Stromal cell of bone marrow (primary cell): ENCODE measurements at regions not wholly inside any gene's neighbourhood (a gene's known extent, or its start where the extent isn't known, plus 50 kb on each side); places are given as distances from the start of the nearest gene placed in this dataset.
"Not testable (repeated sequence)": the region's sequence is repeated elsewhere in the genome, so short reads cannot be mapped to it uniquely, and the experiment has no call there.

Source experiments
- DNase-seq: peaks from one replicate; pipeline ENCODE4 v3.0.0-alpha.2; 2012; ENCODE audit warnings: low read depth

DNA sequence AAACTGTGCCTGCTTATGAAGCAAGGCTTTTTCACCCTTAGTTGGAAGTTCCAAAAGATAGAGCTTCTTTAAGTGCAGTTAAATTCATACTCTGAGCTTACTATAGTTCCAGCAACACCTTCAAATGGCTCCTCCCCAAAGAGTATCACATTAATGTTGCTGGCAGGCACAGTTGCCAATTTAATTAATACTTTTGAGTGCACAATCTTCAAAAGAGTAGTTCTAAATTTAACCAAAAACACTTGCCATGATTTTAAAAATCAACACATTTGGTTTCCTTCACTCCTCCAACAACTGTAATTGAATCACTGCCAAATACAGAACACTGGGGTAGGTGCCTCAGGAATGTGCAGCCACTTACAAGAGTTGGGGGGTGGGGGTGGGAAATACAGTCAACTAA is 150.6 kb upstream of the UBE2E3 start:
- no peak for DNase-seq

DNA sequence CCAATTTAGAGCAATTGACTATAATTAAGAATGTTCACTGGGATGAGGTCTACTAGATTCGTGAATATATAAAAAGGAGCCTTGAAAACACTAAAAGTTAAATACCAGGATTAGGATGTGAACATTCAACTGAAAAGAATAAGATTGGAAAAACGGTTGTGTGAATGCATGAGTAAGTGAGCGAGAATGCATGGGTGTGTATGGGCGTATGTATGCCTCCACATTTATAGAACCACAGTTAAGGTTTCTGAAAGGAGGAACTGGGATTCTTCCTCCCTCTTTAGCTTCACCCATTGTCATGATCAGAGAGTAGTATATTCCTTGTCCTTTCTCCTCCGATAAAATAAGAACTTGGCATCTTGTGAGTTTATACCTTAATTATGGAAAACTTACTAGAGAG is 151.1 kb upstream of the UBE2E3 start:
- no peak for DNase-seq

DNA sequence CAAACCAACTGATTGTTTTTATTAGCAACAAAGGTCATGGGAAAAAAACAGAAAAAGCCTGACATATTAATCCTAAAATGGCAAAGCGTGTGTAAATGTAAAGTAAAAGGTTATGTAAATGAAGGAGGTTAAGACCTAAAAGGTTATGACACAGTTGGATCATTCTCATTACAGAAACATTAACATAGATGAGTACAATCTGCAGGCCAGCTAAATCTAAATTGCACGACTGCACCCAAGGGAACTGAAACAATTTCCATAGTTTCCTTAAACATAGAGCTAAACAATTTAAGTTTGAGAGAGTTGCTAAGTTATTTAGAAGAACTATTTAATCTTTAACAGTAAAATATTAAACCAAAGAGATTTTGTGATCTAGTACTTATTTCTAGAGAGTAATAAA is 151.6 kb upstream of the UBE2E3 start:
- no peak for DNase-seq

DNA sequence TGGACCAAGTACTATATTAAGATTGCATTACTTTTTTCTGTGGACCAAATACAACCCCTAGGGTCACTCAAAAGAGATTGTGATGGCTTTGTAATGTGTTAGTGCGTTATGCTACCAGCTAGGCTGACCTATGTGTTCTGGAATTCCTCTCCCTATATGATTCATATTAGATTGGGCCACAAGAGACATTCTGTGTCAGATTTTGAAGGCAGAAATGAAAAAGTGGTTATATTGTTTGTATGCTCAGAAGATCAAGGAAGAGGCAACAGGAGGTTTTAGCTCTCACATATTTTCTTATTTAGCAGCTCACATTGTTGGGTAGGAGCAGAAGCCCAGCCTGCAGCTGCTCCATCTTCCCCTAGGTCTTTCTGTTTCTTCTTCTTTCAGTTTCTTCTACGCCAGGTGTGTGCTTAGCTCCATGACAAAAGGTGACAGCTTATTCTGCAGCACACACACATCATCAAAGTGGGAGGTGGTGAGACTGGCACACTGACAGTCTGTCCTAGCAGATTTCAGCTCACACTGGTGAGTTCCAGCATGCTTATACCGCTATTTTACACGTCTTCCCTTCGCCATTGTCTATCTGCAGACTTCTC is 156.8 kb upstream of the UBE2E3 start:
- DNase-seq: peak; percentile 46

DNA sequence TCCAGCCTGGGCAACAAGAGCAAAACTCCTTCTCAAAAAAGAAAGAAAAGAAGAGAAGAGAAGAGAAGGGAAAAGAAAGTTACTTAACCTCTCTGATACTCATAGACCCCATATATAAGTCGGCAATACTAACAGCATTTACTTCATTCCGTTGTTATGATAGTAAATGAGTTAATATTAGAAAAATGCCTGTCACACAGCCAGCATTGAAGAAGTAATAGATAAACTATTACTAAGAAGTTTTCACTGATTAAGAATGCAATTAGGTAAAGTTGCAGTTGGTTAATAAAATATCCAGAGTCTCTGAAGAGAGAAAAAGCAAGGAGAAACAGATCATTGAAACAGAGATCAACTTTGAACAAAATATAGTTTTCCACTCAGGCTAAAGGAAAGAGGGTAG is 161.3 kb upstream of the UBE2E3 start:
- no peak for DNase-seq

DNA sequence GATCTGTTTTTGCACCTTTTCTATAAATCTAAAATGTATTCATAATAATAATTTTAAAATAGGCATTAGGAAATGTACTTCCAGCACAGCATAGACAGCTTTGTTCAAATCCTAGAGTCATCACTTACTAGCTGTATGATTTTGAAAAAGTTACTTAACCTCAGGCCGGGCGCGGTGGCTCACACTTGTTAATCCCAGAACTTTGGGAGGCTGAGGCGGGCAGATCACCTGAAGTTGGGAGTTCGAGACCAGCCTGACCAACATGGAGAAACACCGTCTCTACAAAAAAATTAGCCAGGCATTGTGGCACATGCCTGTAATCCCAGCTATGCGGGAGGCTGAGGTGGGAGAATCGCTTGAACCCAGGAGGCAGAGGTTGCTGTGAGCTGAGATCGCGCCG is 161.7 kb upstream of the UBE2E3 start:
- DNase-seq: not testable (repeated sequence)

DNA sequence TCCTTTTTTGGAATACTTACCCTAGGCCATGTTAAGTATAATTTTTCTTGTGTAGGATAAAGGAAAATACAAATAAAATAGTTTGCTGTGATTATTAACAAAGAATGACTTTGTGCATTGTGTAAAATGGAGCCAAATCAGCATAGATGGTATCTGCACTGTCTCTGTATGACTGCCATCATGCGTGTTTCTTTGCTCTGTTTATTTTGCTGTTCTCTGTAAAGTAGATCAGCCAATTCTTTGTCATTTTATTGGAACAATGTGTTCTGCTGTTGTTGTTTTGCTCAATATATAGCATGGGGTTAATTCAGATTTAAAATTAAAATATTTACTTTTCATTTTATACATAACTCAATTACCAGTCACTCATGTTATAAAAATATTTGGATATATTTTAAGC is 181.3 kb upstream of the UBE2E3 start:
- no peak for DNase-seq

DNA sequence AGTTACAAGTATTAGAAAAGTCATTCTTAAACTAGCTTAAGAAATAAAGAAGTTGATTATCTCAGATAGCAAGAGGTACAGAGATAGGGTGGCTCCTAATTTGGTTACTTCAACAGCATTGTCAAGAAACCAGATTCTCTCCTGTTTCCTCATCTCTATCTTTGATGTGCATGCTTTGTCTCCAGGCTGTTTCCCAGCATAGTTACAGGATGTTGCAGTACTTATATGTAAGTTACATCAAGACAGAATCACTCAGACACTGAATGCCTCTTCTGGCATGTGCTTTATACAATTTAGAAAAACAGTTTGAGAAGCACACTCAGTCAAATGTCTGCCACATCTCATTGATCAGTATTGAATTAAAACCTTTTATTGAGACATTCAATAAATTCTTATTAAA is 189.5 kb upstream of the UBE2E3 start:
- no peak for DNase-seq

DNA sequence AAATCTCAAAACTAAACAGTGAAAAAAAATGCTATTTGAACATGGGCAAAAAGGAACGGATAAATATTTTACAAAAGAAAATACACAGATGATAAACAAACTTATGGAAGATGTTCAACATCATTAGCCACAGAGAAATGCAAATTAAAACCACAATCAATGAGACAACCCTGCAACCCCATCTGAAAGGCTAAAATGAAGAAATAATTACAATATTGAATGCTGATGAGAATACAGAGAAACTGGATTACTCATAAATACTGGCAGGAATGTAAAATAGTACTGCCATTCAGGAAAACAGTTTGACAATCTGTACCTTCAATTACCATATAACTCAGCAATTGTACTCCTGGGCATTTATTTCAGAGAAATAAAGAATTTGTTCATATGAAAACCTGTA is 193.1 kb upstream of the UBE2E3 start:
- peak; percentile 5 for DNase-seq

DNA sequence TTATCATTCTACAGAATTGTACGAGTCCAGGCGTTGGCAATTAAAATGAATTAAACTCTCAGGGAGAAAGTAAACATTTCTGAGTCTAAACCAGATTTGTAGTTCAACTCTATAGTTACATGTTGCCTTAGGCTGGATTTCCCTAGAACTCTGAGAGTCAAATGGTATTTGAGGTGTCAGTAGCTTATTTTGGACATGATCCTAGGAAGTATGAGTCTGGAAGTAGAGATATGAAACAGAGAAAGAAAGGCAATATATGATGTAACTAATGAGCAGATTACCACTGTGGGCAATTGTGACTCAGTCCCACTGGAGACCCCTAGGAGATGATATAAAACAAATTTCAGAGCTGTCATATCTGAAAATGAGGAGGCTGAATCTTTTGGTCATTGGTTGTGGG is 199.1 kb upstream of the UBE2E3 start:
- peak; percentile 22 for DNase-seq

DNA sequence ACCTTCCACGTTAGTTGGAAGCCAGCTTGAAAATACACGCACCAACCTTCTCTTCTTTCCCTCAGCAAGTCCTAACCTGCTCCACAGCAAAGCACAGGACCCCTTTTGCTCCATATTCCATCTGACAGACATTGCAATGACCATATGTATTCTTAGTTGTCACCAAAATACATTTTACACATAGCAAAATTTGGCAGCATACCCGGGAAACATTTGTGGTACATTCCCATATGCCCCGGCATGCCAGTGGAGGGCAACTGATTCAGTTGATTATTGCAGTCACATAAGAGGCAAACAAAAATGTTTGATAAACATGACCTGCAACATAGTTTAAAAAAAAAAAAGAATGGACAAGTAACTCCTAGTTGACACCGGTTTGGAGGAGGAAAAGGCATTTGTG is 202.1 kb upstream of the UBE2E3 start:
- DNase-seq: no peak

DNA sequence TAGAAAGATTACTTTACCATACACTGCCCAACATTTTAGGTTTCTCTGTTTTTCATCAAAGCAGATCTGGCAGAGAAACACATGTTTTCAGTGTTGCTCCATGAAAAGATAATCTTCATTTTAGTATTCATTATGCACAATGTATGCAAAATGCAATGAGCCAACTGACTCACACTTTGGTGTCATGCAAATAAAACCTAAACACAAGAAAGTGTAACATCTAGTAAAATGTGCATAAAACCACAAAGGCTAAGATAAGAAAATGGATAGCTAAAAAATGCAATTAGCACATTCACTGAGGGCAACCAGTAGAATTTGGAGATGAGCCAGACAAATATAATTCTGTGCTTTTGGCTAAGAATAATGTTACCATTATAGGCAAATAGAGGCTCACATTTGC is 203.5 kb upstream of the UBE2E3 start:
- no peak for DNase-seq

DNA sequence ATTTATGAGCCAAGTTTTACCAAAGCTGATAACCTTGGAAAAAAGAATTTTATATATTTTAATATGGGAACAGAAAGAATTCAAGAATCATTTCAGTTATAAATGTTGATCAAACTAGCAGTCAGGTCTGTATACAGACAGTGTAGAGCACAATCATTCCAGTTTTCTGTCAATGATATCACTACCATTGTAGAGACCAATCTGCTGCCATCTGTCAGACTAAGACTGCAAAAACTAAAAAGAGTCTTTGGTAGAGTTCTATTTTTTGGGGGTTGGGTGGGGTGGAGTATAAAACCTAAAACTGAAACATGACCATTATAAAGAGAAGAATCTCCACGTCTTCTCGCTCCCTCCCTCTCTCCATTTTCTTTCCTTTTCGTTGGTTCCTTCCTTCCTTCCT is 204.7 kb upstream of the UBE2E3 start:
- DNase-seq: no peak

DNA sequence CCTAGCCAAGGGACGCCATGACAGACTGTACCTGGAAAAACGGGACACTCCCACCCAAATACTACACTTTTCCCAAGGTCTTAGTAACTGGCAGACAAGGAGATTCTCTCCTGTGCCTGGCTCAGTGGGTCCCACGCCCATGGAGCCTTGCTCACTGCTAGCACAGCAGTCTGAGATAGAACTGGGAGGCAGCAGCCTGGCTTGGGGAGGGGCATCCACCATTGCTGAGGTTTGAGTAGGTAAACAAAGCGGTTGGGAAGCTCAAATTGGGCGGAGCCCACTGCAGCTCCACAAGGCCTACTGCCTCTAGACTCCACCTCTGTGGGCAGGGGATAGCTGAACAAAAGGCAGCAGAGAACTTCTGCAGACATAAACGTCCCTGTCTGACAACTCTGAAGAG is 215.1 kb upstream of the UBE2E3 start:
- DNase-seq: not testable (repeated sequence)

DNA sequence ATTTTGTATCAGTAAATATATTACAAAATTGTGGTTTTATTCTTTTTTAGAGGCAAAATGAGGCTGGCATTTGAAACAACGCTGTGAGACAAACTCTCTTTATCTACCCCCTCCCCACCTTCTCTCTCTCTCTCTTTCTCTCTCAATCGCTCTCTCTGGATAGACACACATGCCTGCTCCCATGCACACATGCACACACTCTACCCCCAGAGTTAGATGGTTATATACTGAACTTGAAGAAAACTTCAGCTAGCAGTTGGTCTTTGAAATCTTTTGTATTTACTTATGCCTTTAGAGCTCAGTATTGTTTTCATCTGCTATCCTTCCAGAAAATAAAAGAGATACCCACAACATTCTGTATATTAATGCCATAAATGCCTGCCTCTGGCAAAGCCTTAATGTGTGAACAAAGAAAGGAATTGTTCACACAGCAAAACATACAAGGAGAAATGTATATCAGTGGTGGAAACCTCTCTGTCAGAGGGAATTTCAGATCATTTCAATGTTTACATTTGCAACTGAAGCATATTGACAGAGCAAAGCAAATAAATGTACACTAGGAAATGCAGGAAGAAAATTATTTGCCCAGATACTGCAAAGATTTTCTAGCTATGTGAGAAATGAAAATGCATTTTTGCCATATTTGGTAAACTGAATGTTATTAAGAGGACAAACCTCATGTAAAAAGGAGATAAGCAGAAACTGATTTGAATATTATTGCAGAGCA is 217.0 kb upstream of the UBE2E3 start:
- no peak for DNase-seq

DNA sequence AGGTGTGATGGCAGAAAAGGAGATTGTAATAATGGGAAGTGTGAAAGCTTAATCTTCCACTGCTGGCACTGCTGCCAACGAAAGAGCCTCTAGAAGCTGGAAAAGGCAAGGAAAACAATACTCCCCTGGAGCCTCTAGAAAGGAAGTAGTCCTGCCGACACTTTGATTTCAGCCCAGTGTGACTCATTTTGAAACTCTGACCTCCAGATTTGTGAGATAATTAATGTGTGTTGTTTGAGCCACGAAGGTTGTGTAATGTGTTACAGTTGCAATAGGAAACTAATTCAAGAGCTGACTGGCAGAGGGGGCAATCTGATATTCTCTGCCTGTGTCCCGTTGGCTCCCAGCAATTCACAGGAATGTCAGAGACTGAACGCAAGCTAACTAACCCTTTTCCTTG is 219.2 kb upstream of the UBE2E3 start:
- DNase-seq: peak; percentile 57

DNA sequence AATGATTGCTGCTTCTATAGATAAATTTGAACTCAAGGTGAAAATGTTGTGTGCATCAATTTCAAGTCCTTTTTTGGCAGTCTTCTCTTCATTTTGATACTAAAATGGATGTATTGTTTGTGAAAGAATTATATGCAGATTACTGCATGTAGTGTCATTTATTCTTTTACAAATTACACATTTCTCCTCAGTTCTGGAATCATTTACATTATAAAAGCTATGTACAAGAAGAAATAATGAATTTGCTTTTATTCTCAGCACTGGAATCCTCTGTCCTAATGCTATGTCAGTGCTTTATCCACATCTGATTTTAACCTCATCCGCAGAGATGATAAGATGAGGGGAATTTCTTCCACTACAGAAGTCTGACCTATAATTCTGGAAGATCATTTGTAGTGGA is 220.8 kb upstream of the UBE2E3 start:
- no peak for DNase-seq

DNA sequence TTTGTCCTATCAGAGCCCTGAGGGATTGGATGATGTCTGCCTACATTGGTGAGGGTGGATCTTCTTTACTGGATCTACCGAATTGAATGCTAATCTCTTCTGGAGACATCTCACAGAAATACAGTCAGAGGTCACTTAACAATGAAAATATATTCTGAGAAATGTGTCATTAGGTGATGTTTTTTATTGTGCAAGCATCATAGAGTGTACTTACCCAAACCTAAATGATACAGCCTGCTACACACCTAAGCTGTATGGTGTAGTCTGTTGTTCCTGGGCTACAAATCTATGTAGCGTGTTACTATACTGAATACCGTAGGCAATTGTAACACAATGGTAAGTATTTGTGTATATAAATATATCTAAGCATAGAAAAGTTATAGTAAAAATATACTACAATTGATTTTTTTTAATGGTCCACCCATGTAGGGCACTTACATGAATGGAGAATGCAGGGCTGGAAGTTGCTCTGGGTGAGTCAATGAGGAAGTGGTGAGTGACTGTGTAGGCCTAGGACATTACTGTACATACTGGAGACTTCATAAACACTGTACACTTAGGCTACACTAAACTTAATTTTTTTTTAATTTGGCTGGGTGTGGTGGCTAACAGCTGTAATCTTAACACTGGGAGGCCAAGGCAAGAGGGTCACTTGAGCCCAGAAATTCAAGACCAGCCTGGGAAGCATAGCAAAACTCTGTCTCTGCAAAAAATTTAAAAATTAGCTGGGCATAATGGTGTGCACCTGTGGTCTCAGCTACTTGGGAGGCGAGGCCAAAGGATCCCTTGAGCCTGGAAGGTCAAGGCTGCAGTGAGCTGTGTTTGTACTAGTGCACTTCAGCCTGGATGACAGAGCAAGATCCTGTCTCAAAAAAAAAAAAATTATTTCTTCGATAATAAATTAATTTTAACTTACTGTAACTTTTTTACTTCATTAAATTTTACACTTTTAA is 226.3 kb upstream of the UBE2E3 start:
- peak; percentile 32 for DNase-seq

DNA sequence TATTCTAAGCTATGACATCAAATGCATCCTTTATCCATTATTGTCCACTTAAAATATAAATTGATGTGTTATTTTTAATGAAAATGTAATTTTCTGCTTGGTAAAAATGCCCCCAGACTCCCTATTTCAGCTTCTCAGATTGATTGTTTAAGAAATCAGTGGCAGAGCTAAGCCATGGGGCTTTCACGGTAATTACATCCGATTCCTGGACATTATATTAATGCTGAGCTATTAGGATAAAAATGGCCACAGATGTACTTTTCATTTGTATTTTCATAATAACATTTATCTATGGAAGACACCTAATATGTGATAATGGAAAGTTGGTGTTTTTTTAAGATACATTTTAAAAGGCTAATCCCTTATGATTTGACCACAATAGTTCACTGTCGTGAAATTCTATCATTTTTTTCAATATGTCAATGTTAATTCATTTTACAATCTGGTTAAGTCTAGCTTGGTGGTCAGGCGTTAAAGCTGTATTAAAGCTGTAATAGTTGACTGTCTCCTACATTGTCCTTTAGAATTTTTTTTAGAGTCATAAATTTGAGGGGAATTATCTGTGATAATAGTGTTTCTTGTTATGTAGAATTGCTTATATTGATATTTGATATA is 229.0 kb upstream of the UBE2E3 start:
- DNase-seq: no peak

DNA sequence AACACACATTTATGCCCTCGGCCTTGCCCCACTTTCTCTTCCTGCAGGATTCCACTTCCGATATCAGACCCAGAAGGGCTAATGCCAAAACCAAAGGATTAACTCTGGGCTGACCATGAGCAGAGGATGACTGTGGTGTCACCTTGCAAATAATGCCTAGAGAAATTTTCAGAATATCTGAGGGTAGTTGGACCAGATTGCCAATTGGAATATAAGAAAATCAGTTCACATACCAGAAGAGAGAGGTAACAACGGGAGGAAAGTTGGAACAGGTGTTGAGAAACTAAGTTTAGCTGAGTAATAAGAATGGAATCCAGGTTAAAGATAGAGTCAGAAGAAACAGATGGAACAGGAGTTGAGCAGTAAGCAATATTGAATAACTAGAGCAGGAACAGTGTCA is 232.7 kb upstream of the UBE2E3 start:
- DNase-seq: no peak

DNA sequence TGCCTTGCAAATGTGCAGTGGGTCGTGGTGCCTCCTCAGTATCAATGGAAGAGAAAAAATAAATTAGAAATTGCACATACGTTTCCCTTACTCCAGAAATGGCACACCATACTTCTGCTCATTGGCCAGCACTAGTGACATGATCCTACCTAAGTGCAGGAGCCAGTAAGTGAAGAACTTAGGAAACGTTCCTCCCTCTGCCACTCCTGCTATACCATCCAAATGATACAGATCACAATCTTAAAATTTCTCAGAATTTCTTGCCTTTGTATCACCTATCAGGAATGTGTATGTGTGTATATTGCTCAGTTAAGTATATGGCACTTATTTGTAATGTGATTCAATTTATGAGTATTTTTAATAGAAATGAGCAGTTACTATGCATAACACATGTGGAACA is 237.0 kb upstream of the UBE2E3 start:
- DNase-seq: no peak

DNA sequence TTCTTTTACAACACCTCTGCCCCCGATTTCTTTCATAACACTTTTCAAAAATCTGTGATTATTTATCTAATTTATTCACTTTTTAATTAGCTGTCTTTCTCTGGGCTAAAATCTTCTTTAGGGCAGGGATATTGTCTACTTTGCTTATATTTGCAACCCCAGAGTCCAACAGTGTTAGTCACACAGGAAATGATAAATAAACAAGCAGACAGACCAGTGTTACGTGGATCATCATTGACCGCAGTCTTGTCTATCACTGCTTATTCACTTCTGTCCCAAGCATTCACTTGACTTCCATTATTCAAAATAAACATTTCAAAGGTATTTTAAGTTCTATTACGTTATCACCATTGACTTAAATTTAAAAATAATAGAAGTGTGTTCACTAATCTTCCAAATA is 237.6 kb upstream of the UBE2E3 start:
- DNase-seq: no peak

DNA sequence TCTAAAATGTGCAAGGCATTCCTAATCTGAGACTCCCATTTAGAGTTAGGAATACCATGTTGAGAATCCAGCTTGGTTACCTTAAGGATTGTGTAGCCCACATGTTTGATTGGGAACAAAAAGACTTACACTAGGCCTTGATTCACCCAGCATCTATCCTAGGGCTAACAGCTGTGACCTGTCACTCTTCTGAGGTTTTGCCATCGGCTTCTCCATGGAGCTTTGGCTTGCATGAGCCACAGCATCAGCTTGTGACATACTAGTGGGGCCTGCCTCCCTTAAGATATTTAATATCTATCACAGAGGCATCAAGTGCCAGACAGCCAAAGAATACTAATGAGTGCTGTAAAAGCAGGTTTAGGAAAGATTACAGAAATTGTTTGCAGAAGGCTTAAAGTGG is 241.3 kb upstream of the UBE2E3 start:
- DNase-seq: no peak
